ENCODE measurements at regions not wholly inside any gene's neighbourhood (a gene's known extent, or its start where the extent isn't known, plus 50 kb on each side); places are given as distances from the start of the nearest gene placed in this dataset.
"Not testable (repeated sequence)": the region's sequence is repeated elsewhere in the genome, so short reads cannot be mapped to it uniquely, and the experiment has no call there.

GRCh38 chr11:25602959-25603358, 729.0 kb upstream of the ANO3 start:
- DNase-seq, result no peak
- Mint-ChIP-seq H3K9me3 (peaks cover 29% of the 10 kb centered on the region), H3K4me3 (no peak overlapping the region), H3K27me3 (no peaks in the 10 kb centered on the region), H3K4me1 (ENCODE audit: low read depth) (no peaks in the 10 kb centered on the region), H3K27ac (no peak overlapping the region), H3K36me3 (no peaks in the 10 kb centered on the region)
- ChIA-PET CTCF (no interaction called here), POLR2A (no interaction called here)
- intact Hi-C loops (cut with micrococcal nuclease), result no loop called here

GRCh38 chr11:25612806-25613205, 719.1 kb upstream of the ANO3 start:
- intact Hi-C loops (cut with micrococcal nuclease), result no loop called here

GRCh38 chr11:25613451-25613850, 718.5 kb upstream of the ANO3 start:
- Mint-ChIP-seq H3K4me3 (no peak overlapping the region), H3K4me1 (ENCODE audit: low read depth) (no peaks in the 10 kb centered on the region), H3K9me3 (peaks cover 28% of the 10 kb centered on the region), H3K36me3 (no peaks in the 10 kb centered on the region), H3K27ac (no peak overlapping the region), H3K27me3 (no peaks in the 10 kb centered on the region)
- CTCF ChIA-PET, result no interaction called here
- POLR2A ChIA-PET, result no interaction called here
- intact Hi-C loops (cut with micrococcal nuclease), result no loop called here
- DNase-seq, result no peak

More at GRCh38 chr11:25612806-25613205, 719.1 kb upstream of the ANO3 start:
- ChIA-PET CTCF (no interaction called here), POLR2A (no interaction called here)
- Mint-ChIP-seq H3K27me3 (no peaks in the 10 kb centered on the region), H3K36me3 (no peaks in the 10 kb centered on the region), H3K27ac (no peak overlapping the region), H3K4me1 (ENCODE audit: low read depth) (no peaks in the 10 kb centered on the region), H3K4me3 (no peak overlapping the region), H3K9me3 (peaks cover 28% of the 10 kb centered on the region)
- no peak for DNase-seq

- DNase-seq, result no peak
- ChIA-PET POLR2A (no interaction called here), CTCF (no interaction called here)
- no peaks in the 10 kb centered on the region for H3K36me3 Mint-ChIP-seq
- no peak overlapping the region for H3K27ac Mint-ChIP-seq
- no peaks in the 10 kb centered on the region for H3K27me3 Mint-ChIP-seq
- intact Hi-C loops (cut with micrococcal nuclease), result no loop called here
- H3K9me3 Mint-ChIP-seq, result peaks cover 27% of the 10 kb centered on the region
- no peak overlapping the region for H3K4me3 Mint-ChIP-seq
- H3K4me1 Mint-ChIP-seq (ENCODE audit: low read depth), result no peaks in the 10 kb centered on the region
These were observed 718.1 kb upstream of the ANO3 start for GRCh38 chr11:25613865-25614264.

GRCh38 chr11:25615069-25615468, 716.9 kb upstream of the ANO3 start:
- ChIA-PET CTCF (no interaction called here), POLR2A (no interaction called here)
- no peak overlapping the region for H3K27ac Mint-ChIP-seq
- H3K36me3 Mint-ChIP-seq, result no peaks in the 10 kb centered on the region
- no peak for DNase-seq
- no peaks in the 10 kb centered on the region for H3K27me3 Mint-ChIP-seq
- H3K4me1 Mint-ChIP-seq (ENCODE audit: low read depth), result no peaks in the 10 kb centered on the region
- no peak overlapping the region for H3K4me3 Mint-ChIP-seq
- H3K9me3 Mint-ChIP-seq, result peaks cover 20% of the 10 kb centered on the region
- intact Hi-C loops (cut with micrococcal nuclease), result no loop called here

- CTCF ChIA-PET, result no interaction called here
- H3K4me3 Mint-ChIP-seq, result no peak overlapping the region
- H3K27me3 Mint-ChIP-seq, result no peaks in the 10 kb centered on the region
- intact Hi-C loops (cut with micrococcal nuclease), result no loop called here
- no peaks in the 10 kb centered on the region for H3K36me3 Mint-ChIP-seq
- no peak for DNase-seq
- POLR2A ChIA-PET, result no interaction called here
- no peaks in the 10 kb centered on the region for H3K4me1 Mint-ChIP-seq (ENCODE audit: low read depth)
- no peak overlapping the region for H3K27ac Mint-ChIP-seq
- H3K9me3 Mint-ChIP-seq, result peaks cover 13% of the 10 kb centered on the region
These were observed 716.1 kb upstream of the ANO3 start for GRCh38 chr11:25615841-25616240.

DNA sequence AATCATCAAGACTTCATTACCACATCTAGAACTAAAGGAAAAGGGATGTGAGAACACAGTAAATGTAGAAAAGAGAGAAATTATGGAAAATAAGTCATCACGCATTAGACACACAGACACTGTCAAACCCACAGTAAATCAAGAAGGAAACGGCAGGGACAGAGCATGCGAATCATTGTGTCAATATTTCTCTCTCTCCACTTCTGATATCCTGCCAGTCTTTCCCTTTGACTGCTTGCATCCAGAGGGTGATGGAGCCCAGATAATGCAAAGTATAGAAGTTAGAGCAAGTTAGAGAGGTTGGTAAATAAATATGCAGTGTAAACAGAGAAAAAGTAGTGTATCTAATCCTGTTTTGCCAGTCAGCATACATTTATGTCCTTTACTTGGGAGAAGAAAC, 706.8 kb upstream of the ANO3 start:
- Mint-ChIP-seq H3K36me3 (no peaks in the 10 kb centered on the region), H3K9me3 (peaks cover 22% of the 10 kb centered on the region), H3K4me3 (no peak overlapping the region), H3K4me1 (ENCODE audit: low read depth) (no peaks in the 10 kb centered on the region), H3K27me3 (no peaks in the 10 kb centered on the region), H3K27ac (no peak overlapping the region)
- POLR2A ChIA-PET, result no interaction called here
- intact Hi-C loops (cut with micrococcal nuclease), result no loop called here
- no peak for DNase-seq
- CTCF ChIA-PET, result no interaction called here

GRCh38 chr11:25628030-25628429, 703.9 kb upstream of the ANO3 start:
- no peak for DNase-seq
- H3K27me3 Mint-ChIP-seq, result no peaks in the 10 kb centered on the region
- H3K27ac Mint-ChIP-seq, result no peak overlapping the region
- intact Hi-C loops (cut with micrococcal nuclease), result no loop called here
- H3K4me1 Mint-ChIP-seq (ENCODE audit: low read depth), result no peaks in the 10 kb centered on the region
- peaks cover 13% of the 10 kb centered on the region for H3K9me3 Mint-ChIP-seq
- CTCF ChIA-PET, result no interaction called here
- POLR2A ChIA-PET, result no interaction called here
- no peaks in the 10 kb centered on the region for H3K36me3 Mint-ChIP-seq
- H3K4me3 Mint-ChIP-seq, result no peak overlapping the region

DNA sequence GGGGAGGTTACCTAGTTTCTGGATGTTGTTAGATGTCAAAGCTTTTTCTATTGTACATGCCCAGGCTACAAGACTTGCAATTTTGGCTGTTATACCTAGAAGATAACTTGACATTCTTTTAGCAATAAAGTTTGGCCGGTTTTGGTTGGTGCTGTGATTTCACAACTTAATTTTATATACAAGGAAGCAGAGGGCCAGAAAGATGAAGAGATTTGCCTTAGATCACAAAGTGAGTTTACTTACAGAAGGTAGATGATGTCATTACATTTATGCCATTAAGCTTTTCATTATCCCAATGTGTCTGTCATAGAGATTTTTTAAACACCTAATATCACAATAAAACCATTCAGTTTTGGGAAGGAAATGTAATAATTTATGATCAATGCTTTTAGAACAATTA, 698.7 kb upstream of the ANO3 start:
- H3K4me3 Mint-ChIP-seq, result no peak overlapping the region
- intact Hi-C loops (cut with micrococcal nuclease), result no loop called here
- no peaks in the 10 kb centered on the region for H3K36me3 Mint-ChIP-seq
- POLR2A ChIA-PET, result no interaction called here
- no peaks in the 10 kb centered on the region for H3K27me3 Mint-ChIP-seq
- H3K4me1 Mint-ChIP-seq (ENCODE audit: low read depth), result no peaks in the 10 kb centered on the region
- DNase-seq, result no peak
- H3K27ac Mint-ChIP-seq, result no peak overlapping the region
- H3K9me3 Mint-ChIP-seq, result peaks cover 8% of the 10 kb centered on the region
- CTCF ChIA-PET, result no interaction called here

DNA sequence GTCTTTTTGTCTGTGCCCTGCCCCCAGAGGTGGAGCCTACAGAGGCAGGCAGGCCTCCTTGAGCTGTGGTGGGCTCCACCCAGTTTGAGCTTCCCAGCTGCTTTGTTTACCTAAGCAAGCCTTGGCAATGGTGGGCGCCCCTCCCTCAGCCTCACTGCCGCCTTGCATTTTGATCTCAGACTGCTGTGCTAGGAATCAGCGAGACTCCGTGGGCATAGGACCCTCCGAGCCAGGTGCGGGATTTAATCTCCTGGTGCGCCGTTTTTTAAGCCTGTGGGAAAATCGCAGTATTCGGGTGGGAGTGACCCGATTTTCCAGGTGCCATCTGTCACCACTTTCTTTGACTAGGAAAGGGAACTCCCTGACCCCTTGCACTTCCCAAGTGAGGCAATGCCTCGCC, 682.7 kb upstream of the ANO3 start:
- H3K4me1 Mint-ChIP-seq (ENCODE audit: low read depth); H3K9me3 Mint-ChIP-seq; POLR2A ChIA-PET; H3K4me3 Mint-ChIP-seq; H3K27ac Mint-ChIP-seq; H3K36me3 Mint-ChIP-seq; H3K27me3 Mint-ChIP-seq; CTCF ChIA-PET; intact Hi-C loops (cut with micrococcal nuclease); DNase-seq: not testable (repeated sequence)

DNA sequence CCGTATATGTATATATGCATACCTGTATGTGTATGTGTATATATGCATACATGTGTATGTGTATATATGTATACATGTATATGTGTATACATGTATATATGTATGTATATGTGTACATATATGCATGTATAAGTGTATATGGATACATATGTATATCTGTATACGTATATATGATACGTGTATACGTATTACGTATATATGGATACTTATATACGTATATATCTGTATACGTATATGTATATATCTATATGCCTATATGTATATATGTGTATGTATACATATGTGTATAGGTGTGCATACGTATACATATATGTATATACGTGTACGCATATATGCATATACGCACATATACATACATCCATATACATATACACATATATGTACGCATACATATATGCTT, 681.6 kb upstream of the ANO3 start:
- intact Hi-C loops (cut with micrococcal nuclease), result no loop called here
- DNase-seq, result no peak
- H3K36me3 Mint-ChIP-seq, result no peaks in the 10 kb centered on the region
- no peaks in the 10 kb centered on the region for H3K27me3 Mint-ChIP-seq
- H3K4me1 Mint-ChIP-seq (ENCODE audit: low read depth), result no peaks in the 10 kb centered on the region
- ChIA-PET CTCF (no interaction called here), POLR2A (no interaction called here)
- peaks cover 7% of the 10 kb centered on the region for H3K9me3 Mint-ChIP-seq
- no peak overlapping the region for H3K4me3 Mint-ChIP-seq
- H3K27ac Mint-ChIP-seq, result no peak overlapping the region

DNA sequence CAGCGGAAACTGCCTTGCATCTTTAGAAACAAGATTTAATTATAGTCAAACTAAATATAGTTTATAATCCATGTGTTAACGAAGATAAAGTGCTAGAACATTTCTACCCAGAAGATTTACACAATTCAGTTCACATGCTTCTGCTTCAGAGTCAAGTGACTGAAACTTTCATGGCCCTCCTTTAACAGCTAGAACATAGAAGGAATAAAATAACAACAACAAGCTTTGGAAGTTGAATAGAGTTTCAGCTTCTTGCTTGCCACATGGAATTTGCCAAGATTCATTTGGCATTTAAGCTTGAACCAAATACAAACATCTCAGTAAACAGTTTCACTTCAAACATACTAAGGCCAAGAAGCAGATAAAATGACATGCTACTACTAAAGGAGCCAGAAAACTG, 676.3 kb upstream of the ANO3 start:
- no peak for DNase-seq
- no peaks in the 10 kb centered on the region for H3K36me3 Mint-ChIP-seq
- peaks cover 10% of the 10 kb centered on the region for H3K9me3 Mint-ChIP-seq
- no peak overlapping the region for H3K4me3 Mint-ChIP-seq
- H3K27ac Mint-ChIP-seq, result no peak overlapping the region
- POLR2A ChIA-PET, result no interaction called here
- CTCF ChIA-PET, result no interaction called here
- intact Hi-C loops (cut with micrococcal nuclease), result no loop called here
- H3K4me1 Mint-ChIP-seq (ENCODE audit: low read depth), result no peaks in the 10 kb centered on the region
- no peaks in the 10 kb centered on the region for H3K27me3 Mint-ChIP-seq

- Mint-ChIP-seq H3K27ac (no peak overlapping the region), H3K9me3 (peaks cover 18% of the 10 kb centered on the region), H3K27me3 (no peaks in the 10 kb centered on the region), H3K36me3 (no peaks in the 10 kb centered on the region), H3K4me1 (ENCODE audit: low read depth) (no peaks in the 10 kb centered on the region), H3K4me3 (no peak overlapping the region)
- no peak for DNase-seq
- ChIA-PET POLR2A (no interaction called here), CTCF (no interaction called here)
- intact Hi-C loops (cut with micrococcal nuclease), result no loop called here
These were observed 673.0 kb upstream of the ANO3 start for GRCh38 chr11:25658916-25659315.

- intact Hi-C loops (cut with micrococcal nuclease), result no loop called here
- no peaks in the 10 kb centered on the region for H3K4me1 Mint-ChIP-seq (ENCODE audit: low read depth)
- H3K9me3 Mint-ChIP-seq, result peaks cover 16% of the 10 kb centered on the region
- ChIA-PET CTCF (no interaction called here), POLR2A (no interaction called here)
- no peaks in the 10 kb centered on the region for H3K36me3 Mint-ChIP-seq
- no peak for DNase-seq
- no peaks in the 10 kb centered on the region for H3K27me3 Mint-ChIP-seq
- H3K4me3 Mint-ChIP-seq, result no peak overlapping the region
- no peak overlapping the region for H3K27ac Mint-ChIP-seq
These were observed 672.2 kb upstream of the ANO3 start for GRCh38 chr11:25659706-25660105.

All from activated CD4-positive, alpha-beta memory T cell treated with anti-CD3 and anti-CD28 coated beads for 36 hours (primary cell).